NCI-H82 (cell line): ENCODE measurements at regions not wholly inside any gene's neighbourhood (a gene's known extent, or its start where the extent isn't known, plus 50 kb on each side); places are given as distances from the start of the nearest gene placed in this dataset.
"Not testable (repeated sequence)": the region's sequence is repeated elsewhere in the genome, so short reads cannot be mapped to it uniquely, and the experiment has no call there.

ENCODE experiments used
- DNase-seq: peaks from one replicate; lab custom pipeline; 2025; lab: John Stamatoyannopoulos, UW

DNA sequence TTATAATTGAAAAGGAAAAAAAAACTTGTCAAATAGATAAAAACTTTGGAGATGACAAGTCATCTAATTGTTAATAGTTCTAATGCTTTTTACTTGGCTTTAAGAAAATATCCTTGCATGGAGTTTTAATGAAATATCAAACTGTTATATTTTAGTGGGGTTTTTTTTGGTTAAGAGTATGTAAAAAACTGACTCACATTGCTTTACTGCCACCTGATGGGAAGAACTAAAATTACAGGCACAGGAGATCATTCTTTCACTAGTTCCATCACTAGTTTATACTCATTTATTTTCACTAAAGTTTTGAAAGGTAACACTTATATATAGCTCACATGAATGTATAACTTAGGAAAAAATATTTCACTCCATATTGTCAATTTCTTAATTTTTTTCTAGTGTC, 309.1 kb downstream of the LMBRD1 start:
- DNase-seq, result peak; percentile 42

GRCh38 chr6:69466979-69467570, 329.7 kb downstream of the LMBRD1 start:
- no peak for DNase-seq

DNA sequence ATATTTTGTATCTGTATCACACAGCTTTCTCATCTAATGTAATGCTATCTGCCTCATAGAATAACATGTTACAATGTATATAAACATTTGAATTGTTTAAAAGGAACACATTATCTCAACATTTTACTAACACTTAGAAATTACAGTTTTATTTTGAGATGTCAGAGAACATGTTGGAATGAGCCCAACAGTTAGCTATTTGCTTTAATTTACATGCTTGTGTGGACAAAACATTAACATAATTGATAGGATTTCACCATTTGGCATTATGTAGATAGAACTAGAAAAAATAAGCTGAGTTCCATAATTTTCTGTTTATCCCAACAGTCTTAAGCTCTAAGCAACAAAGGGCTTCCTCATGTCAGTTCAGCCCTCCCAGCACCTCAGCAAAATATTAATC, 330.9 kb downstream of the LMBRD1 start:
- DNase-seq, result peak; percentile 7

- no peak for DNase-seq
Observed at GRCh38 chr6:69456086-69456485, 340.7 kb downstream of the LMBRD1 start.

GRCh38 chr6:69454619-69455018, 342.2 kb downstream of the LMBRD1 start:
- not testable (repeated sequence) for DNase-seq

GRCh38 chr6:69450493-69450892, 346.3 kb downstream of the LMBRD1 start:
- not testable (repeated sequence) for DNase-seq

DNA sequence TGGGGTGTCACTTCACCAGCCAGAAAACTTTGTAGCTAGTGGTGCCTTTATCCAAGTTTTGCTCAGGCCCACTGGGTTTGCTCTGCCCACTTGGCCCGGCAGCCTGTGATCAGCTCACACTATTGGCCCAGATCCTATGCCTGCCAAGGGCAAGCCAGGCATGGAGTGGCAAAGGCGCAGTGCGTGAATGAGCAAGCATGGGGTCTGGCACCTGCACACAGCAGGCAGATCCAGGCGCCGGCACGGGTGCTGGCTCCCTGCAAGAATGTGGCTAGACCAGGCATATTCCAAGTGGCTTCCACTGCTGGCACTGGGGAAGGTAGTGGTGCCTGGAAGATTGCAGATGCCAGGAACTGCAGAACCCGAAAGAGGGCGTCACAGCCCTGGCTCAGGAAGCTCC, 346.9 kb downstream of the LMBRD1 start:
- no peak for DNase-seq
